Mucosa of descending colon (tissue), 3 donors: ENCODE measurements at regions not wholly inside any gene's neighbourhood (a gene's known extent, or its start where the extent isn't known, plus 50 kb on each side); places are given as distances from the start of the nearest gene placed in this dataset.

Source experiments
- ATAC-seq: fragments of 200-7000 bp; cut with Tn5 transposase; one replicate; pipeline ENCODE4 v1.9.1; 2020; ENCODE audit warnings: mild to moderate bottlenecking, moderate library complexity
- DNase-seq, 3 donors: peaks; one replicate each; pipeline ENCODE4 v3.0.0-alpha.2; 2020
- H3K36me3 ChIP-seq: fragments of 200-600 bp; one replicate; pipeline ENCODE4 v1.8.0; 2021; ENCODE audit warnings: low read depth, mild to moderate bottlenecking
- H3K4me1 ChIP-seq: fragments of 200-600 bp; one replicate; pipeline ENCODE4 v1.8.0; 2021; ENCODE audit warnings: low read depth, mild to moderate bottlenecking
- H3K4me3 ChIP-seq: fragments of 200-600 bp; one replicate; pipeline ENCODE4 v1.8.0; 2021; ENCODE audit warnings: mild to moderate bottlenecking
- H3K9me3 ChIP-seq: fragments of 200-600 bp; one replicate; pipeline ENCODE4 v1.8.0; 2021; ENCODE audit warnings: mild to moderate bottlenecking
- intact Hi-C, 2 donors: fragments of 100-400 bp; cut with DNase I in 1 of 2; cut with micrococcal nuclease in 1 of 2; formaldehyde crosslinking; loops; one replicate each; pipeline versions ENCODE4 v1.11.0 to v1.11.1; 2022; cut with DNase I, micrococcal nuclease
- TF ChIP-seq, protein P1 (sequence below): fragments of 200-600 bp; IDR thresholded peaks from one replicate; pipeline ENCODE4 v1.8.0; 2022; ENCODE audit warnings: antibody characterized with exemption, mild to moderate bottlenecking
- donor health status: DM: no; HTN: no; CAD: no; lungs with moderate emphysema.
- donor health status: DM: no; HTN: no; CAD: no.
- donor health status: DM: no; HTN: yes; CAD: no.

GRCh38 chr5:136924490-136924889, 559.1 kb upstream of the TRPC7 start:
- ATAC-seq (no peak), DNase-seq (no peak)
- Histone ChIP-seq H3K36me3 (no peaks in the 10 kb centered on the region), H3K4me3 (no peak overlapping the region), H3K9me3 (no peaks in the 10 kb centered on the region), H3K4me1 (no peaks in the 10 kb centered on the region)
- TF ChIP-seq, protein P1, sequence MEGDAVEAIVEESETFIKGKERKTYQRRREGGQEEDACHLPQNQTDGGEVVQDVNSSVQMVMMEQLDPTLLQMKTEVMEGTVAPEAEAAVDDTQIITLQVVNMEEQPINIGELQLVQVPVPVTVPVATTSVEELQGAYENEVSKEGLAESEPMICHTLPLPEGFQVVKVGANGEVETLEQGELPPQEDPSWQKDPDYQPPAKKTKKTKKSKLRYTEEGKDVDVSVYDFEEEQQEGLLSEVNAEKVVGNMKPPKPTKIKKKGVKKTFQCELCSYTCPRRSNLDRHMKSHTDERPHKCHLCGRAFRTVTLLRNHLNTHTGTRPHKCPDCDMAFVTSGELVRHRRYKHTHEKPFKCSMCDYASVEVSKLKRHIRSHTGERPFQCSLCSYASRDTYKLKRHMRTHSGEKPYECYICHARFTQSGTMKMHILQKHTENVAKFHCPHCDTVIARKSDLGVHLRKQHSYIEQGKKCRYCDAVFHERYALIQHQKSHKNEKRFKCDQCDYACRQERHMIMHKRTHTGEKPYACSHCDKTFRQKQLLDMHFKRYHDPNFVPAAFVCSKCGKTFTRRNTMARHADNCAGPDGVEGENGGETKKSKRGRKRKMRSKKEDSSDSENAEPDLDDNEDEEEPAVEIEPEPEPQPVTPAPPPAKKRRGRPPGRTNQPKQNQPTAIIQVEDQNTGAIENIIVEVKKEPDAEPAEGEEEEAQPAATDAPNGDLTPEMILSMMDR: no peak
- intact Hi-C loops: no loop called here

GRCh38 chr5:136910625-136911024, 545.3 kb upstream of the TRPC7 start:
- no peaks in the 10 kb centered on the region for H3K4me1 ChIP-seq
- DNase-seq (no peak), ATAC-seq (no peak)
- no peaks in the 10 kb centered on the region for H3K36me3 ChIP-seq
- intact Hi-C loops: no loop called here
- H3K4me3 ChIP-seq: no peak overlapping the region
- TF ChIP-seq, protein P1: no peak
- no peaks in the 10 kb centered on the region for H3K9me3 ChIP-seq

DNA sequence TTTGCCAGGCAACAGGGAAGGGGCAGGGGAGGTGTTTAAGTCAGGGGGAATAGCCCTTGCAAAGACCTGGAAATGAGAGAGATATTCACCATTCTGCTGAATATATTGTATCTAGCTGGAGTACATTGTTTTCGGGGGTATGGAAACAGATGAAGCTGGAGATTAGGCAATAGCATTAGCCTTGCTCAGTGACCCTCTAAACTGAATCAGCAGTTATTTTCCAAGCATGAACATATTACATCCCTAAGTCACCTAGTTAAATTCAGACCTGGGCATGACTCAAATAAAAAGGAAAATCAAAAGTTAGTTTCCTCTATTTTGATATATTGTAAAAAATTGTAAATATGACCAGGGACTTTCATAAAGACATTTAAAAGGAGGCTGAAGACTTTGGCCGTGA, 544.6 kb upstream of the TRPC7 start:
- intact Hi-C loops: no loop called here
- Histone ChIP-seq H3K4me3 (no peak overlapping the region), H3K36me3 (no peaks in the 10 kb centered on the region), H3K4me1 (no peaks in the 10 kb centered on the region), H3K9me3 (no peaks in the 10 kb centered on the region)
- ATAC-seq: no peak
- TF ChIP-seq, protein P1: no peak
- no peak for DNase-seq

- no peak for ATAC-seq
- intact Hi-C loops: no loop called here
- DNase-seq: no peak
- Histone ChIP-seq H3K36me3 (no peaks in the 10 kb centered on the region), H3K9me3 (no peaks in the 10 kb centered on the region), H3K4me3 (no peak overlapping the region), H3K4me1 (no peaks in the 10 kb centered on the region)
- TF ChIP-seq, protein P1: no peak
These were observed 542.0 kb upstream of the TRPC7 start for GRCh38 chr5:136907371-136907770.

DNA sequence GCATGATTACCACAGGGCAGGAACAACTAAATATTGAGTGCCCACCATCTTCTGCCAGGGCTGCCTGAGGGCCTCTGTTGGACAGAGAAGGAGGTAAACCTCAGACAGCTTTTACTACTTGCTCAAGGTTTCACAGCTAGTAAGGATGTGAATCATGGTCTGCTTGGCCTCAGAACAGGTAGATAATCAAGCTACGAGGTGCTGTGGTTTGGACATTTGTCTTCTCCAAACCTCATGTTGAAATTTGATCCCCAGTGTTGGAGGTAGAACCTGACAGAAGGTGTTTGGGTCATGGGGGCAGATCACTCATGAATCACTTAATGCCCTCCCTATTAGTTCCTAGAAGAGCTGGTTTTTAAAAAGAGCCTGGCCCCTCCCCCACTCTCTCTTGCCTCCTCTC, 541.2 kb upstream of the TRPC7 start:
- DNase-seq (no peak), ATAC-seq (no peak)
- H3K4me3 ChIP-seq: no peak overlapping the region
- intact Hi-C loops: no loop called here
- no peaks in the 10 kb centered on the region for H3K36me3 ChIP-seq
- no peaks in the 10 kb centered on the region for H3K9me3 ChIP-seq
- no peaks in the 10 kb centered on the region for H3K4me1 ChIP-seq
- TF ChIP-seq, protein P1: no peak

- H3K4me3 ChIP-seq: no peak overlapping the region
- TF ChIP-seq, protein P1: no peak
- intact Hi-C loops: no loop called here
- H3K4me1 ChIP-seq: no peaks in the 10 kb centered on the region
- no peak for DNase-seq
- H3K36me3 ChIP-seq: no peaks in the 10 kb centered on the region
- ATAC-seq: no peak
- H3K9me3 ChIP-seq: no peaks in the 10 kb centered on the region
These were observed 540.2 kb upstream of the TRPC7 start for GRCh38 chr5:136905571-136905970.
